Right ventricle myocardium superior (tissue), 1 donor: ENCODE measurements at regions not wholly inside any gene's neighbourhood (a gene's known extent, or its start where the extent isn't known, plus 50 kb on each side); places are given as distances from the start of the nearest gene placed in this dataset.

Experiments
- ATAC-seq: fragments of 200-7000 bp; cut with Tn5 transposase; one replicate; pipeline ENCODE4 v1.9.1; 2020; ENCODE audit warnings: mild to moderate bottlenecking; ENCODE audit not compliant: poor library complexity
- DNase-seq: peaks from one replicate; pipeline ENCODE4 v3.0.0-alpha.2; 2020
- intact Hi-C: fragments of 100-400 bp; cut with DNase I; formaldehyde crosslinking; loops from one replicate; pipeline ENCODE4 v1.11.2; 2022
- donor health status: DM: no; HTN: yes; CAD: no; lungs with severe emphysema.

- no peak for DNase-seq
- ATAC-seq = no peak
- intact Hi-C loops = no loop called here
Measured at GRCh38 chr1:30272277-30273020, 450.9 kb downstream of the MATN1 start.

DNA sequence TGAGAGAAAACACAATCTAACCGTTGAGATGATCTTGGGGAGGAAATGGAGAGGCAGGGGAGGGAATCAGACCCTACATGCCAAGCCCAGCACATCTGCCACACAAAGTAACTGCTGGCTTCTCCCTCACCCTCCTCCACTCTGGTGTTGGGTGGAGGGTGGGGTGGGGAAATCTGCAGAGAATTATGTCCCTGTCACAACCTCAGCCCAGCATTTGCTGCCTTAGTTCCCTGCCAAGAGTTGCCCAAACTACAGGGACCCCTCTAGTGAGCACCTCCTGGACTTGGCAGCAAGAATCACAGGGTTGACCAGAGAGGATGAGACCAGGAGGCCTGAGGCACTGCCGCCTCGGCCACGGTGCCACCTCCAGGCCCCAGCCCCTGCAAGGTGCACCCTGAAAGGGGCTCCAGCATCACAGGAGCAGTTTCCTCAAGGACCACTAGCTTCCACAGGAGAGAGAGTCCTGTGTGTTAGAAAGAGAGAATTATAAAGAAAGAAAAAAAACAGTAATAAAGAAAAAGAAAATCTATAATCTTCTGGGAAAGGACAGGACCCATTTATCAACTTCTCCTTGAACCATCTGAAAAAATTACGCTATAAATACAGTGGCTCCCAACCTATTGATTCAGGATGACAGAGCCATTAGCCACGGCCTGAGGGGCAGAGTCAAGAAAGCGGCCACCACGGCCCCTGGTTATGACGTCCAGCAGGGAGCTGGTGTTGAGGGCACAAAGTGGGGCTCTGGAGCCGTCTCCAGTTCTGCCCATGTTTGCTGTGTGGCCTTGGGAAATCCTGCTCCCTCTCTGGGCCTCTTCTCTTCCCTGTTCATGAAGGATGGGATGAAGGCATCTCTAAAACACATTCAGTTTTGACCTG lies 451.7 kb downstream of the MATN1 start:
- ATAC-seq (no peak), DNase-seq (no peak)
- intact Hi-C loops = no loop called here

DNA sequence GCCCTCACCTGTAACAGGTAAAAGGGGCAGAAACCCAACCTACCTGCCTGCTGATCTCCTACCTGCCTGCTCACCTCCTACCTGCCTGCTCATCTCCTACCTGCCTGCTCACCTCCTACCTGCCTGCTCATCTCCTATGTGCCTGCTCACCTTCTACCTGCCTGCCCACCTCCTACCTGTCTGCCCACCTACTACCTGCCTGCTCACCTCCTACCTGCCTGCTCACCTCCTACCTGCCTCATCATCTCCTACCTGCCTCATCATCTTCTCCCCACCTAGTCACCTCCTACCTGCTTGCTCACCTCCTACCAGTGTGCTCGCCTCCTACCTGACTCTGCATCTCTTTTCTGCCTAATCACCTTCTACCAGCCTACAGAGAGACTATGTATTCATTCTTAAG lies 452.9 kb downstream of the MATN1 start:
- DNase-seq = no peak
- intact Hi-C loops = no loop called here
- ATAC-seq = no peak

GRCh38 chr1:30268923-30269666 lies 454.3 kb downstream of the MATN1 start:
- ATAC-seq (no peak), DNase-seq (no peak)
- intact Hi-C loops = no loop called here

DNA sequence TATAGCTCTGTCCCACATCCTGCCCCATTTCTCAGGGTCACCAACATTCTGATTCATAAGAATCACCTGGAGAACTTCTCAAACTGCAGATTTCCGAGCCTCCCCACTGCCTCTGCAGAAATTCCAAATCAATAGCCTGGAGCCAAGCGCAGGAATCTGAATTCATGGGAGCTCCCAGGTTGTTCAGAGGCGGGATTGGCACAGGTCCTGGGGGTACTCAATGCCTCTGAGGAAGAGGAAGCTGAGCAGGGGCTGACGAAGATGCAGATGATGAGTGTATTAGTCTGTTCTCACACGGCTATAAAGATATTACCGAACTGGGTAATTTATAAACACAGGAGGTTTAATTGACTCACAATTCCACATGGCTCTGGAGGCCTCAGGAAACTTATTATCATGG lies 455.5 kb downstream of the MATN1 start:
- DNase-seq (no peak), ATAC-seq (no peak)
- intact Hi-C loops = no loop called here

- intact Hi-C loops = no loop called here
- ATAC-seq (no peak), DNase-seq (no peak)
Measured at GRCh38 chr1:30267046-30267445, 456.3 kb downstream of the MATN1 start.

- DNase-seq (no peak), ATAC-seq (no peak)
- intact Hi-C loops = no loop called here
Measured at GRCh38 chr1:30265127-30266070, 458.0 kb downstream of the MATN1 start.

DNA sequence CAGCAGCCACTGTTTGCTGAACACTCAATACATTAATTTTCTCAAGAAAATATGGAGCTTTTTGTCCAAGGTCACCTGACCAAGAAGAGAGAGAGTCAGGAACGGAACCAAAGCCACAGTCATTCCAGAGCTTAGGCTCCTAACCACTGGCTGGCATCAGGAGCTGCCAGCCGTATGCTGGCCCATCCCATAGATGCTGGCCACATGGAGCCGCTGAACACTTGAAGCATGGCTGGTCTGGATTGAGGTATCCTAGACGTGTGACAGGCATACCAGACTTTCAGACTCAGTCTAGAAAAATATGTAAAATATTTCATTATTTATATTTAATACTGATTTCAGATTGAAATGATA lies 458.7 kb downstream of the MATN1 start:
- DNase-seq (no peak), ATAC-seq (peak; percentile 49)
- intact Hi-C loops = no loop called here

- DNase-seq (no peak), ATAC-seq (peak; percentile 69)
- intact Hi-C loops = no loop called here
Measured at GRCh38 chr1:30263888-30264671, 459.3 kb downstream of the MATN1 start.

GRCh38 chr1:30263405-30263804 lies 460.0 kb downstream of the MATN1 start:
- intact Hi-C loops = no loop called here
- ATAC-seq = no peak
- DNase-seq = no peak

DNA sequence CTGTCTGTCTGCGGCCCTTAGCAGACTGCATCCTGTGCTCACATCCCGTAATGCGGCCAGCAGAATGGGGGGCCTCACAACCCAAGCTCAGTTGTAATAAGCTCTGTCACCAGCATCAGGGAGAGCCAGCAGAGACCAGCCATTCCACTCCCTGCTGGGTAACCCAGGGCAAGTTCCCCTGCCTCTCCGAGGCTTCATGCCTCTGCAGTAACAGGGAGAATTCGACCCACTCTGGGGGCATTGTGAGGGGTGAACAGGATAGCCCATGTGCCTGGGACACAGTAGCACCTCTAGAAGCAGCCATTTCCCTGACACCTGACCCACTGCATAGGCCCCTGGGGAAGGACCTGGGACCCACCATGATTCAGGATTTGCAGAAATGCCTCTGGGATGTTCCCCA lies 461.2 kb downstream of the MATN1 start:
- DNase-seq (no peak), ATAC-seq (no peak)
- intact Hi-C loops = no loop called here

DNA sequence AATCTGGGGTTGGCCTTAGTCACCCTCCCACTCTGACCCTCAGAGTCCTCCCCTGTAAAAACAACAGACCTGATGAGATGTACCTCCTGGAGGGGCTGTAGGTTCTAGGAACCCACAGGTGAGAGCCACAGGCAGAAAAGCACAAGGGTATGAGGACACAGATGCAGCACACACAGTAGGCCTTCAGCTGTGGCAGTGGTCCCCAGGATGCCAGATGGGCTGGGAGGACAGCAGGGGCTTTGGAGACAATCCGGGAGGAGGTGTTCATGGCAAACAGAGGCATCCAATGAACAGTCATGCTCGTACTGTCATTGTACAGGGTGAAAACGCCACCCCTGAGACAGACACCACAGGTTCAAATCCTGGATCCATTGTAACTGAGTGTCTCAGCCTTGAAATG lies 463.1 kb downstream of the MATN1 start:
- no peak for ATAC-seq
- no peak for DNase-seq

GRCh38 chr1:30259631-30260030 lies 463.8 kb downstream of the MATN1 start:
- ATAC-seq (no peak), DNase-seq (no peak)
- intact Hi-C loops = no loop called here

More for the DNA sequence above, 463.1 kb downstream of the MATN1 start:
- intact Hi-C loops = no loop called here

DNA sequence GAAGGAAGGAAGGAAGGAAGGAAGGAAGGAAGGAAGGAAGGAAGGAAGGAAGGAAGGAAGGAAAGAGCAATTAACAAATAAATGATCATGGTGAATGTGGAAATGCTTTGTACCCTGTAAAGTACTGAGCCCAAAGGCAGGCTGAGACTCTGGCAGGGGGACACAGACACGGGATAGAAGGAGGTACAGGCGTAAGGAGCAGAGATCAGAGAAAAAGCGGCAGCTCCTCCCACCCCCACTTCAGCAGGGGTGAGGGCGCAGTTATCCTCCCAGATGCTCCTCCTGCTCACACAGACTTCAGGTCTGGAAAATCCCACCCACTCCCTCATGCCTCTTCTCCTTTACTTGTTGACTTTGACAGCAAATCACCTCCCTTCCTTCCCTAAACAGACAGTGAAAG lies 464.5 kb downstream of the MATN1 start:
- DNase-seq (no peak), ATAC-seq (no peak)
- intact Hi-C loops = no loop called here

DNA sequence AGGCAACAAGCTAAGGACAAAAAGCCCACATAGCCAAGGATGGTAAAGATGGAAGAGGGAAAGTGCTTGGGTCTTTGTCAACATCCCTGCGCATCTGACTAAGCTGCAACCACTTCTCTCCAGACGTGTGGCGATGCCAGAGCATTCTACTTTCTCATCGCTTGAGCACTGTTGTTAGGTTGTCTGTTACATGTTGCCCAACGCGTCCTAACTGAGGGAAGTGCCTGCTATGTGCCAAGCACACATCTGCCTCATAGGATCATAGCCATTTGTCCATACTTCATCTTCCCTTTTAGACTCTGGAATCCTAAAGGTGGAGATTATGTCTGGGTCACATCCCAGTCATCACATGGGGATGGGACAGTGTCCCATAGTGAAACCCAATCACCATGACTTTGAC lies 464.9 kb downstream of the MATN1 start:
- ATAC-seq (no peak), DNase-seq (no peak)
- intact Hi-C loops = no loop called here

- no peak for DNase-seq
- intact Hi-C loops = no loop called here
- no peak for ATAC-seq
Measured at GRCh38 chr1:30257742-30258380, 465.5 kb downstream of the MATN1 start.

- ATAC-seq (no peak), DNase-seq (no peak)
- intact Hi-C loops = no loop called here
Measured at GRCh38 chr1:30257322-30257721, 466.1 kb downstream of the MATN1 start.
